ENCODE measurements at regions not wholly inside any gene's neighbourhood (a gene's known extent, or its start where the extent isn't known, plus 50 kb on each side); places are given as distances from the start of the nearest gene placed in this dataset.

GRCh38 chr5:7955476-7955875 lies 86.5 kb downstream of the MTRR start:
- no peaks in the 10 kb centered on the region for H3K9me1 ChIP-seq (replicated peaks; ENCODE audit: control insufficient read depth, extremely low read depth, insufficient read depth, low read length)
- FAIRE-seq (no peak), DNase-seq (ENCODE audit: low read depth, low spot score) (no peak)
- no peak overlapping the region for H3K27ac ChIP-seq (ENCODE audit: insufficient read depth, low read depth, low read length)
- ChIA-PET POLR2A (no interaction called here), CTCF (no interaction called here)
- no peaks in the 10 kb centered on the region for H3K79me2 ChIP-seq (ENCODE audit: control insufficient read depth, insufficient read depth, low read length)
- BruUV-seq (replicated peaks): no TSS peak
- dilution Hi-C loops (cut with MboI; ENCODE audit: extremely low pct_ligation_motif_present, low sequenced_read_pairs) (no loop called here), intact Hi-C loops (cut with micrococcal nuclease) (no loop called here)
- no peaks in the 10 kb centered on the region for H3K9me3 ChIP-seq (replicated peaks; ENCODE audit: control insufficient read depth, insufficient read depth, low read length)
- H3K4me3 ChIP-seq (replicated peaks in 1 of 3; ENCODE audit: insufficient read depth in 1 of 3, low read depth in 1 of 3, low read length in 3 of 3): no peak overlapping the region
- no peak overlapping the region for H3K9ac ChIP-seq (replicated peaks; ENCODE audit: extremely low read depth, insufficient read depth, low read length)
- no peaks in the 10 kb centered on the region for H4K20me1 ChIP-seq (replicated peaks; ENCODE audit: control insufficient read depth, extremely low read depth, insufficient read depth, low read length)
- no peaks in the 10 kb centered on the region for H3K27me3 ChIP-seq (ENCODE audit: control insufficient read depth in 2 of 2, insufficient read depth in 2 of 2, low read length in 2 of 2)
- no peaks in the 10 kb centered on the region for H3K4me1 ChIP-seq (ENCODE audit: control insufficient read depth, extremely low read depth, insufficient read depth, low read length)
- no peak overlapping the region for H2AFZ ChIP-seq (ENCODE audit: low read depth, low read length)
- no peak for TF ChIP-seq JUN (IDR thresholded peaks at IDR 0.05; ENCODE audit: borderline replicate concordance, insufficient read depth, insufficient read length, low read depth)
- no peak for TF ChIP-seq MYC (IDR thresholded peaks at IDR 0.05; ENCODE audit: low read depth, low read length)
- no peak for TF ChIP-seq EZH2 (IDR thresholded peaks at IDR 0.05; ENCODE audit: borderline replicate concordance, low read depth, low read length, severe bottlenecking)
- TF ChIP-seq MAX (IDR thresholded peaks at IDR 0.05; ENCODE audit: insufficient read depth, insufficient read length): no peak
- TF ChIP-seq GATA2 (IDR thresholded peaks at IDR 0.05; ENCODE audit: insufficient read depth, insufficient read length, low read depth, low read length): no peak
- TF ChIP-seq FOS (IDR thresholded peaks at IDR 0.05; ENCODE audit: borderline replicate concordance, insufficient read depth, low read length): no peak
- no peak overlapping the region for H3K4me2 ChIP-seq (ENCODE audit: insufficient read depth, low read length)
- H3K36me3 ChIP-seq (ENCODE audit: control insufficient read depth in 2 of 2, extremely low read depth in 1 of 2, insufficient read depth in 2 of 2, low read length in 2 of 2): no peaks in the 10 kb centered on the region

GRCh38 chr5:7957329-7957728 lies 88.4 kb downstream of the MTRR start:
- Histone ChIP-seq H3K4me2 (ENCODE audit: insufficient read depth, low read length) (no peak overlapping the region), H3K4me3 (replicated peaks in 1 of 3; ENCODE audit: insufficient read depth in 1 of 3, low read depth in 1 of 3, low read length in 3 of 3) (no peak overlapping the region), H3K4me1 (ENCODE audit: control insufficient read depth, extremely low read depth, insufficient read depth, low read length) (no peaks in the 10 kb centered on the region), H3K27me3 (ENCODE audit: control insufficient read depth in 2 of 2, insufficient read depth in 2 of 2, low read length in 2 of 2) (no peaks in the 10 kb centered on the region), H3K9me3 (replicated peaks; ENCODE audit: control insufficient read depth, insufficient read depth, low read length) (no peaks in the 10 kb centered on the region), H3K9me1 (replicated peaks; ENCODE audit: control insufficient read depth, extremely low read depth, insufficient read depth, low read length) (no peaks in the 10 kb centered on the region), H3K9ac (replicated peaks; ENCODE audit: extremely low read depth, insufficient read depth, low read length) (no peak overlapping the region), H2AFZ (ENCODE audit: low read depth, low read length) (no peak overlapping the region), H3K79me2 (ENCODE audit: control insufficient read depth, insufficient read depth, low read length) (no peaks in the 10 kb centered on the region), H3K27ac (ENCODE audit: insufficient read depth, low read depth, low read length) (no peak overlapping the region), H4K20me1 (replicated peaks; ENCODE audit: control insufficient read depth, extremely low read depth, insufficient read depth, low read length) (no peaks in the 10 kb centered on the region), H3K36me3 (ENCODE audit: control insufficient read depth in 2 of 2, extremely low read depth in 1 of 2, insufficient read depth in 2 of 2, low read length in 2 of 2) (no peaks in the 10 kb centered on the region)
- dilution Hi-C loops (cut with MboI; ENCODE audit: extremely low pct_ligation_motif_present, low sequenced_read_pairs): no loop called here
- no peak for TF ChIP-seq POLR2A (IDR thresholded peaks at IDR 0.05; ENCODE audit: low read depth, low read length)
- no peak for TF ChIP-seq GATA2 (IDR thresholded peaks at IDR 0.05; ENCODE audit: insufficient read depth, insufficient read length, low read depth, low read length)
- no peak for TF ChIP-seq CTCF (IDR thresholded peaks at IDR 0.05; ENCODE audit: extremely low read depth in 1 of 2, insufficient read depth in 1 of 2, low read depth in 1 of 2, low read length in 2 of 2)
- TF ChIP-seq MYC (IDR thresholded peaks at IDR 0.05; ENCODE audit: low read depth, low read length): no peak
- no peak for TF ChIP-seq FOS (IDR thresholded peaks at IDR 0.05; ENCODE audit: borderline replicate concordance, insufficient read depth, low read length)
- no peak for TF ChIP-seq EZH2 (IDR thresholded peaks at IDR 0.05; ENCODE audit: borderline replicate concordance, low read depth, low read length, severe bottlenecking)
- TF ChIP-seq JUN (IDR thresholded peaks at IDR 0.05; ENCODE audit: borderline replicate concordance, insufficient read depth, insufficient read length, low read depth): no peak
- TF ChIP-seq MAX (IDR thresholded peaks at IDR 0.05; ENCODE audit: insufficient read depth, insufficient read length): no peak
- no peak for TF ChIP-seq POLR2AphosphoS5 (IDR thresholded peaks at IDR 0.05; ENCODE audit: insufficient read depth, low read depth, low read length)
- CTCF ChIA-PET: no interaction called here
- no peak for DNase-seq (ENCODE audit: low read depth, low spot score)
- intact Hi-C loops (cut with micrococcal nuclease): no loop called here
- BruUV-seq (replicated peaks): no TSS peak
- POLR2A ChIA-PET: no interaction called here
- no peak for FAIRE-seq

Data from endothelial cell of umbilical vein (primary cell).